ENCODE measurements at regions not wholly inside any gene's neighbourhood (a gene's known extent, or its start where the extent isn't known, plus 50 kb on each side); places are given as distances from the start of the nearest gene placed in this dataset.

DNA sequence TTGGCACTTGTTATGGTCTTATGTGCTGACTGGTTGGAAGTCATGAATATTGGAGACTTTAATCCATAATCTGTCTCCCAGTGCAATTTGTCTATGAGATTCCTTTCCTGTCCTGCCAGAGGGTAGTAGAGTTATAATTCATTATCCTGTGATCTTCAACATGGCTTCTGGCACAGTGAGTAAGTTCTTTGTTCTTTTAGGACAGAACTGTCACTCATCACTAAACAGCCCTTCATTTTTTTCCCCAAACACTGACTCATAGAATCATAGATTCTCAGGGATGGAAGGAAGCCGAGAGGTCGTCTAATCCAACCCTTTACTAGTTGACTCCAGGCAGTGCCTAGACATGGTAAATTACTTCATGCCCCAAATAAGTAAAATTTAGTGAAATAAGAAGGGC lies 78.4 kb downstream of the LUZP4 start:
- FAIRE-seq (no peak), DNase-seq (ENCODE audit: insufficient read length, low spot score) (no peak)
- no peak for TF ChIP-seq SPI1 (IDR thresholded peaks at IDR 0.05; ENCODE audit: low read depth, low read length)
- TF ChIP-seq TAF1 (IDR thresholded peaks at IDR 0.05; ENCODE audit: low read depth, low read length): no peak
- TF ChIP-seq POLR2A (IDR thresholded peaks at IDR 0.05; ENCODE audit: low read depth, low read length): no peak
- TF ChIP-seq PAX5 (IDR thresholded peaks at IDR 0.05; ENCODE audit: insufficient read depth, low read length, severe bottlenecking): no peak
- TF ChIP-seq POU2F2 (IDR thresholded peaks at IDR 0.05; ENCODE audit: low read depth, low read length): no peak
- TF ChIP-seq POLR2AphosphoS5 (IDR thresholded peaks at IDR 0.05; ENCODE audit: low read depth, low read length): no peak

DNA sequence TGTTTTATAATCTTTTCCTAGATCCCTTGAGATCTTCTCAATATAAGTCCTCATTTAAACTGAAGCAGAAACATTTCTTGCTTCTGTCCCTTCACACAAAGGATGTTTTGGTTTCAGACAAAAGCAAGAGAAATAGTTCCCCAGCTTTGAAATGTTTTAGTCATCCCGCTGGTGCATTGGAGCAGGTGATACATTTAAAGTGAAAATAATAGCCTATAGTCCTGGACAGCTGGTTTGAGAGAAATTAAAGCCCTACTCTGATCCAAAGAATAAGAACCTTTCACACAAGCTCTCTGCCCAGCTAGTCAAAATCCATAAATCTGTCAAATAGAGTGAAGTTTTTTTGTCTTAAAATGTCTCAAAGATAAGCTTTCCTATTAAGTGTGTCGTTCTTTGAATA lies 79.4 kb downstream of the LUZP4 start:
- no peak for FAIRE-seq
- no peak for TF ChIP-seq POU2F2 (IDR thresholded peaks at IDR 0.05; ENCODE audit: low read depth, low read length)
- TF ChIP-seq POLR2AphosphoS5 (IDR thresholded peaks at IDR 0.05; ENCODE audit: low read depth, low read length): no peak
- no peak for TF ChIP-seq TAF1 (IDR thresholded peaks at IDR 0.05; ENCODE audit: low read depth, low read length)
- TF ChIP-seq PAX5 (IDR thresholded peaks at IDR 0.05; ENCODE audit: insufficient read depth, low read length, severe bottlenecking): no peak
- no peak for TF ChIP-seq SPI1 (IDR thresholded peaks at IDR 0.05; ENCODE audit: low read depth, low read length)
- no peak for TF ChIP-seq POLR2A (IDR thresholded peaks at IDR 0.05; ENCODE audit: low read depth, low read length)

DNA sequence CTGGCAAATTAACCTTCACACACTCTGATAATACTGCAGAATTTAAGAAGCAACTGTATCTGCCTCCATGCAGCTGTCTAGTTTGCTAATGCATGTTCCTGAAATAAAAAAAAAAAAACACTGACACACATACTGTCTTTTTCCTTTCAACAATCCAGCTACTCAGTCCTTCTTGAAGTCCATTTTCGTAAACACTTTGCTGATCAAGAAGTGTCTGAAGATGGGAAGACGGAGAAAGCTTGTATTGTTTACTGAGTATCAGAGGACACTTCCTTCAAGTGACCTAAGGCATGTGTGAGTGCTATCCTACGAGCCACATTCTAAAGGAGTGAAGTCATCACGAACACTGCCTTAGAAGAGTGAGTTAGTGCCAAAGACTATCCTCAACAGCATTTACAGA lies 82.6 kb downstream of the LUZP4 start:
- DNase-seq (ENCODE audit: insufficient read length, low spot score) (no peak), FAIRE-seq (no peak)
- TF ChIP-seq POLR2AphosphoS5 (IDR thresholded peaks at IDR 0.05; ENCODE audit: low read depth, low read length): no peak
- no peak for TF ChIP-seq POU2F2 (IDR thresholded peaks at IDR 0.05; ENCODE audit: low read depth, low read length)
- no peak for TF ChIP-seq SPI1 (IDR thresholded peaks at IDR 0.05; ENCODE audit: low read depth, low read length)
- TF ChIP-seq PAX5 (IDR thresholded peaks at IDR 0.05; ENCODE audit: insufficient read depth, low read length, severe bottlenecking): no peak
- TF ChIP-seq TAF1 (IDR thresholded peaks at IDR 0.05; ENCODE audit: low read depth, low read length): no peak
- no peak for TF ChIP-seq POLR2A (IDR thresholded peaks at IDR 0.05; ENCODE audit: low read depth, low read length)

More for the DNA sequence above, 79.4 kb downstream of the LUZP4 start:
- DNase-seq (ENCODE audit: insufficient read length, low spot score): no peak

DNA sequence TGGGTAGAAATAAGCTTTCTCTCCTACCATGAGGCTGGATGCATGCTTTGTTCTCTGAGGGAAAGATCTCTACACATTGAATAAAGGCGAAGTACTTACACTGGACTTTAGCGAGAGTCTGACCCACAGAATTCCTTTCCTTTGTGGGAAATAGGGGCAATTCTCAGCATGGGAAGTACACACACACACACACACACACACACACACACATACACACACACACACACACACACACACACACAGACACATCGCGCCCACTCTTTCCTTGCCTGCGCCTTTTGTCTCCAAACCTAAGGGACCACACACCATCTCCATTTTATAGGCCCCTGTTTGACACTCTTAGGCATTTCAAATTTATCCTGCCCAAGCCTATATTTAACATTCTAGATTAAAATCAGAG lies 83.8 kb downstream of the LUZP4 start:
- TF ChIP-seq POU2F2 (IDR thresholded peaks at IDR 0.05; ENCODE audit: low read depth, low read length) (no peak), POLR2A (IDR thresholded peaks at IDR 0.05; ENCODE audit: low read depth, low read length) (no peak), TAF1 (IDR thresholded peaks at IDR 0.05; ENCODE audit: low read depth, low read length) (no peak), SPI1 (IDR thresholded peaks at IDR 0.05; ENCODE audit: low read depth, low read length) (no peak), POLR2AphosphoS5 (IDR thresholded peaks at IDR 0.05; ENCODE audit: low read depth, low read length) (no peak), PAX5 (IDR thresholded peaks at IDR 0.05; ENCODE audit: insufficient read depth, low read length, severe bottlenecking) (no peak)
- DNase-seq (ENCODE audit: insufficient read length, low spot score) (no peak), FAIRE-seq (no peak)

DNA sequence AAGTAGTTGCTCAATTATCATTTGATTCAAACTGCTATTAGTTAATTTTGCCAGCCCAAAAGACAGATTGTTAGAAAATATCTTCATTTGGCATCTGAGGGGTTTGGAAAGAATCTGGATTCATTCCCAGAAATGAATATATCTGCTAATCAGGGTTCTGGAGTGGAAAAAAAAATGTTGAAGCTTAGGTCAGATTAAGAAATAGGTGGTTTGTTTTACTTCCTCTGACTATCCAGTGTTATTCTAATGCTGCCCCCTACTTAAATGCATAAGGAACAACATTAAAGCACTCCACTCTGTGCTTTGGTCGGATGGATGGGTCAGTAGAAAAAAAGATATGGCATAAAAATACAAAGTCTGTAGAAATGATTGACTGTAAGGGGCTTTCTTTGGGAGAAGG lies 89.0 kb downstream of the LUZP4 start:
- TF ChIP-seq POLR2A (IDR thresholded peaks at IDR 0.05; ENCODE audit: low read depth, low read length): no peak
- no peak for TF ChIP-seq SPI1 (IDR thresholded peaks at IDR 0.05; ENCODE audit: low read depth, low read length)
- no peak for TF ChIP-seq POLR2AphosphoS5 (IDR thresholded peaks at IDR 0.05; ENCODE audit: low read depth, low read length)
- FAIRE-seq (no peak), DNase-seq (ENCODE audit: insufficient read length, low spot score) (no peak)

DNA sequence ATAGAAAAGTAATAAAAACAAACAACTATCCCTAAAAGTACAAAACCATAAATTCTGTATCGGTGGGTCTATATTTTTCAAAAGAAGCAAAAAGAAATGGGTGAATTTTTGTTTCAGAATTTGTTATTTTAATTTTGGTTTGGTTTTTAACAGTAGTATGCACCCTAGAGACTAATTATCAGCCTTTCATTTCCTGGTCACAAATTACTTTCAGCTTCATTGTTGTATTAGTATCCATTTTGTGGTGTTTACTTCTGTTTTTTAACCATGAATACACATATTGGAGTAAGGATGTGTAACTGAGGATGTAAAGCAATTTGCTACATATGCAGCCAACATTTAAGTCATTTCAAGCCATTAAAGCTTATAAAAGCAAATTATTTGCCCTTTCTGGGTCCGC lies 97.8 kb downstream of the LUZP4 start:
- DNase-seq (ENCODE audit: insufficient read length, low spot score) (no peak), FAIRE-seq (no peak)
- TF ChIP-seq POLR2A (IDR thresholded peaks at IDR 0.05; ENCODE audit: low read depth, low read length): no peak
- TF ChIP-seq TAF1 (IDR thresholded peaks at IDR 0.05; ENCODE audit: low read depth, low read length): no peak
- TF ChIP-seq PAX5 (IDR thresholded peaks at IDR 0.05; ENCODE audit: insufficient read depth, low read length, severe bottlenecking): no peak

DNA sequence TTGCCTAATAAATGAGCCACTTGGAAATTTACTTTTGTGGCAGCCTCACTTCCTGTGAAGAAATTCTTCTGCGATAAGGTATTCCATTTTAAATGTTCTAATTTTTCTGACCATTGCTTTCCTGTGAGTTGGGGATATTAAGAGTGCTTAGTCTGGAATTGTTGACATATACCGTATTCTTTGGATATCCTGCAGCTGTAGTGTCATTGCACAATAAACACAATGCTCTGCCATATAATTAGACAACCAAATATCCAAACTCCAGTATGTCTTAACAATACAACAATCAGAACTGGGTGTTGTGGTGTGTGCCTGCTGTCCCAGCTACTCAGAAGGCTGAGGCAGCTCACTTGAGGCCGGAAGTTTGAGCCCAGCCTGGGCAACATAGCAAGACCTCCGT lies 99.4 kb downstream of the LUZP4 start:
- no peak for TF ChIP-seq PAX5 (IDR thresholded peaks at IDR 0.05; ENCODE audit: insufficient read depth, low read length, severe bottlenecking)
- no peak for TF ChIP-seq POLR2AphosphoS5 (IDR thresholded peaks at IDR 0.05; ENCODE audit: low read depth, low read length)
- TF ChIP-seq POU2F2 (IDR thresholded peaks at IDR 0.05; ENCODE audit: low read depth, low read length): no peak
- TF ChIP-seq TAF1 (IDR thresholded peaks at IDR 0.05; ENCODE audit: low read depth, low read length): no peak
- TF ChIP-seq POLR2A (IDR thresholded peaks at IDR 0.05; ENCODE audit: low read depth, low read length): no peak
- DNase-seq (ENCODE audit: insufficient read length, low spot score) (no peak), FAIRE-seq (no peak)

DNA sequence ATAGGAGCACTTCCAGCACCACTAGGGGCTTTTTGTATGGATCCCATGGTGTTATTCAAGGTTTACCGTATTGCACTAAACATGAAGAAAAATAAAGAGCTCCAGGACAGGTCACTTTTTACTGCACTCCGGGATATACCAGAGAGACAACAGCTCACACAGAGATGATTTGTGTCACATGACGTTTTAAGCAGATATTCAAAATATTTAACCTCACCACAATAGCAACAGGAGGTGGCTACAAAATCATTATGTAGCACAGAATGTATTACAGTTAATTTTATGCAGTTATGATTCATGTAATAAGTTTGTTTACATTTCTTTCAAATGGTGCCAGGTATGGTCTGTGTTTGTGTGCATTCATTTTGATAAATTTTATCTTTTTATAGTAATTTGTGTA lies 100.6 kb downstream of the LUZP4 start:
- no peak for FAIRE-seq
- TF ChIP-seq POLR2AphosphoS5 (IDR thresholded peaks at IDR 0.05; ENCODE audit: low read depth, low read length): no peak
- no peak for TF ChIP-seq SPI1 (IDR thresholded peaks at IDR 0.05; ENCODE audit: low read depth, low read length)
- no peak for TF ChIP-seq POU2F2 (IDR thresholded peaks at IDR 0.05; ENCODE audit: low read depth, low read length)
- no peak for TF ChIP-seq TAF1 (IDR thresholded peaks at IDR 0.05; ENCODE audit: low read depth, low read length)
- TF ChIP-seq POLR2A (IDR thresholded peaks at IDR 0.05; ENCODE audit: low read depth, low read length): no peak
- no peak for TF ChIP-seq PAX5 (IDR thresholded peaks at IDR 0.05; ENCODE audit: insufficient read depth, low read length, severe bottlenecking)
- no peak for DNase-seq (ENCODE audit: insufficient read length, low spot score)

DNA sequence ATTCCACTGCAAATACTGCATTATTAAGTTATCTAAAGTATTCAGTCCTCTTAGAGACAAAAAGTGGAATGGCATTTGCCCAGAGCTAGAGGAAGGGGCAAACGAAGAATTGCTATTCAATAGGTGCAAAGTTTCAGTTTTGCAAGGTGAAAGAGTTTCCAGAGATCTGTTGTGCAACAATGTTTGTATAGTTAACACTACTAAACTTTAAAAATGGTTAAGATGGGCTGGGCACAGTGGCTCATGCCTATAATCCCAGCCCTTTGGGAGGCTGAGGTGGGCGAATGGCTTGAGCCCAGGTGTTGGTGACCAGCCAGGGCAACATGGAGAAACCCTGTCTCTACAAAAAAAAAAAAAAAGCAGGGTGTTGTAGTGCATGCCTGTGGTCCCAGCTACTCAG lies 102.5 kb downstream of the LUZP4 start:
- DNase-seq (ENCODE audit: insufficient read length, low spot score) (no peak), FAIRE-seq (no peak)
- TF ChIP-seq POLR2A (IDR thresholded peaks at IDR 0.05; ENCODE audit: low read depth, low read length) (no peak), PAX5 (IDR thresholded peaks at IDR 0.05; ENCODE audit: insufficient read depth, low read length, severe bottlenecking) (no peak), POU2F2 (IDR thresholded peaks at IDR 0.05; ENCODE audit: low read depth, low read length) (no peak), TAF1 (IDR thresholded peaks at IDR 0.05; ENCODE audit: low read depth, low read length) (no peak), SPI1 (IDR thresholded peaks at IDR 0.05; ENCODE audit: low read depth, low read length) (no peak), POLR2AphosphoS5 (IDR thresholded peaks at IDR 0.05; ENCODE audit: low read depth, low read length) (no peak)

DNA sequence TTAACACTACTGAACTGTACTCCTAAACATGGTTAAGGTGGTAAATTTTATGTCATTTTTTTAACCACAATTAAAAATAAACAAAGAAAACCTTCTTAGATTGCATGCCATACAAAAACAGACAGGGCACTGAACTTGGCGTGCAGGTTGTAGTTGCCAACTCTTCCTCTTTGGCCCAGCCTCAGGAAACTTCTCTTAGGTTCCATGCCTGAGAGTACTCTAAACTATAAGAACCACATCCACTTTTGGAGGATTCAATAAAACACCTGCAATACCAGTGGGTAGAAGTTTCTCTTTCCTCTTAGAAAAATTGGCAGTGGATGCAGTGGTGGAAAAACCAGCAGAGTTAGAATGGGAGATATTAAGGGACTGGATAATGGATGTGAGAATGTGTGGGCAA lies 103.4 kb downstream of the LUZP4 start:
- TF ChIP-seq TAF1 (IDR thresholded peaks at IDR 0.05; ENCODE audit: low read depth, low read length) (no peak), SPI1 (IDR thresholded peaks at IDR 0.05; ENCODE audit: low read depth, low read length) (no peak), POU2F2 (IDR thresholded peaks at IDR 0.05; ENCODE audit: low read depth, low read length) (no peak), POLR2A (IDR thresholded peaks at IDR 0.05; ENCODE audit: low read depth, low read length) (no peak), POLR2AphosphoS5 (IDR thresholded peaks at IDR 0.05; ENCODE audit: low read depth, low read length) (no peak), PAX5 (IDR thresholded peaks at IDR 0.05; ENCODE audit: insufficient read depth, low read length, severe bottlenecking) (no peak)
- DNase-seq (ENCODE audit: insufficient read length, low spot score) (no peak), FAIRE-seq (no peak)

All from GM12891 (cell line).